Neural crest cell (in vitro differentiated cells): ENCODE measurements at regions not wholly inside any gene's neighbourhood (a gene's known extent, or its start where the extent isn't known, plus 50 kb on each side); places are given as distances from the start of the nearest gene placed in this dataset.

ENCODE experiments used
- DNase-seq: peaks from one replicate; pipeline ENCODE4 v3.0.0; 2021; ENCODE audit warnings: low read depth, mixed read lengths, low spot score
- H3K27ac Mint-ChIP-seq: one replicate; pipeline ENCODE4 v1.8.0; 2021; ENCODE audit warnings: mild to moderate bottlenecking, mixed read lengths; ENCODE audit not compliant: unreplicated experiment
- H3K27me3 Mint-ChIP-seq: 2 replicates; pipeline ENCODE4 v1.8.0; 2021; ENCODE audit warnings: low read depth, mild to moderate bottlenecking, mixed read lengths
- H3K36me3 Mint-ChIP-seq: 2 replicates; pipeline ENCODE4 v1.8.0; 2021; ENCODE audit warnings: low read depth, mild to moderate bottlenecking, mixed read lengths
- H3K4me1 Mint-ChIP-seq: 2 replicates; pipeline ENCODE4 v1.8.0; 2021; ENCODE audit warnings: mixed read lengths
- H3K4me3 Mint-ChIP-seq: one replicate; pipeline ENCODE4 v1.8.0; 2021; ENCODE audit warnings: mild to moderate bottlenecking, mixed read lengths
- H3K9me3 Mint-ChIP-seq: 2 replicates; pipeline ENCODE4 v1.8.0; 2021; ENCODE audit warnings: mixed read lengths
- CTCF ChIP-seq: fragments of 200-600 bp; sonication (generic); conservative IDR thresholded peaks from 2 replicates; pipeline ENCODE4 v1.5.0; 2021; ENCODE audit warnings: antibody characterized with exemption, mild to moderate bottlenecking

GRCh38 chr10:64081947-64082482, 560.8 kb downstream of the REEP3 start:
- TF ChIP-seq CTCF, result no peak
- peaks cover 6% of the 10 kb centered on the region for H3K4me1 Mint-ChIP-seq
- no peak for DNase-seq
- H3K4me3 Mint-ChIP-seq, result no peak overlapping the region
- no peak overlapping the region for H3K27ac Mint-ChIP-seq
- H3K27me3 Mint-ChIP-seq, result no peaks in the 10 kb centered on the region
- H3K36me3 Mint-ChIP-seq, result no peaks in the 10 kb centered on the region
- H3K9me3 Mint-ChIP-seq, result no peaks in the 10 kb centered on the region

GRCh38 chr10:64086083-64086767, 565.0 kb downstream of the REEP3 start:
- H3K27ac Mint-ChIP-seq, result no peak overlapping the region
- DNase-seq, result no peak
- H3K4me1 Mint-ChIP-seq, result no peaks in the 10 kb centered on the region
- H3K9me3 Mint-ChIP-seq, result no peaks in the 10 kb centered on the region
- no peak overlapping the region for H3K4me3 Mint-ChIP-seq
- no peaks in the 10 kb centered on the region for H3K36me3 Mint-ChIP-seq
- TF ChIP-seq CTCF, result no peak
- no peaks in the 10 kb centered on the region for H3K27me3 Mint-ChIP-seq

GRCh38 chr10:64089648-64090047, 568.4 kb downstream of the REEP3 start:
- no peaks in the 10 kb centered on the region for H3K36me3 Mint-ChIP-seq
- no peak for DNase-seq
- TF ChIP-seq CTCF, result no peak
- H3K27ac Mint-ChIP-seq, result no peak overlapping the region
- H3K4me1 Mint-ChIP-seq, result no peaks in the 10 kb centered on the region
- H3K27me3 Mint-ChIP-seq, result no peaks in the 10 kb centered on the region
- no peak overlapping the region for H3K4me3 Mint-ChIP-seq
- H3K9me3 Mint-ChIP-seq, result no peaks in the 10 kb centered on the region

- no peak overlapping the region for H3K4me3 Mint-ChIP-seq
- no peak for DNase-seq
- TF ChIP-seq CTCF, result no peak
- H3K27me3 Mint-ChIP-seq, result no peaks in the 10 kb centered on the region
- no peak overlapping the region for H3K27ac Mint-ChIP-seq
- H3K4me1 Mint-ChIP-seq, result no peaks in the 10 kb centered on the region
- H3K36me3 Mint-ChIP-seq, result no peaks in the 10 kb centered on the region
- H3K9me3 Mint-ChIP-seq, result no peaks in the 10 kb centered on the region
These were observed 569.7 kb downstream of the REEP3 start for GRCh38 chr10:64090865-64091264.

GRCh38 chr10:64091897-64092296, 570.7 kb downstream of the REEP3 start:
- TF ChIP-seq CTCF, result peak; percentile 55
- no peaks in the 10 kb centered on the region for H3K36me3 Mint-ChIP-seq
- no peak overlapping the region for H3K27ac Mint-ChIP-seq
- H3K4me1 Mint-ChIP-seq, result no peaks in the 10 kb centered on the region
- no peak overlapping the region for H3K4me3 Mint-ChIP-seq
- H3K9me3 Mint-ChIP-seq, result no peaks in the 10 kb centered on the region
- no peaks in the 10 kb centered on the region for H3K27me3 Mint-ChIP-seq
- DNase-seq, result no peak
